K562 (cell line): ENCODE measurements at regions not wholly inside any gene's neighbourhood (a gene's known extent, or its start where the extent isn't known, plus 50 kb on each side); places are given as distances from the start of the nearest gene placed in this dataset.
A peak's percentile ranks its signal among the peaks of the same experiment; 100 is the strongest.

ENCODE experiments used
- ADNP ChIP-seq: fragments of 200-800 bp; sonication (Bioruptor generic); IDR thresholded peaks from 2 replicates; pipeline ENCODE4 v1.6.1; 2016; ENCODE audit warnings: missing genetic modification characterization, missing compliant biosample characterization
- CBX3 ChIP-seq, 2 experiments: IDR thresholded peaks; 1 replicate in 1 of 2; 2 replicates in 1 of 2; pipeline ENCODE4 v1.6.1; 2012; ENCODE audit warnings: inconsistent platforms in 2 of 2, low read length in 2 of 2, borderline replicate concordance in 1 of 2, control low read depth in 1 of 2
- FIP1L1 ChIP-seq: fragments of 200-400 bp; formaldehyde crosslinking; IDR thresholded peaks from 2 replicates; pipeline ENCODE4 v1.6.1; 2018; ENCODE audit warnings: mild to moderate bottlenecking, low read depth, low read length; ENCODE audit not compliant: poor library complexity, severe bottlenecking
- GATA2 ChIP-seq: sonication (generic); formaldehyde crosslinking; IDR thresholded peaks from 2 replicates; pipeline ENCODE4 v1.4.0; 2020; ENCODE audit warnings: mild to moderate bottlenecking, missing genetic modification reagents
- HMGN3 ChIP-seq: IDR thresholded peaks from 2 replicates; pipeline ENCODE4 v1.6.1; 2011; ENCODE audit warnings: borderline replicate concordance, low read depth, mild to moderate bottlenecking, mixed read lengths, low read length; ENCODE audit not compliant: insufficient read length; ENCODE audit errors: extremely low read depth
- HNRNPL ChIP-seq: fragments of 200-400 bp; formaldehyde crosslinking; IDR thresholded peaks from 2 replicates; pipeline ENCODE4 v1.6.1; 2017; ENCODE audit warnings: low read depth, mild to moderate bottlenecking, low read length
- ILF3 ChIP-seq: fragments of 450-650 bp; IDR thresholded peaks from 2 replicates; pipeline ENCODE4 v1.6.1; 2018; ENCODE audit warnings: antibody characterized with exemption, mild to moderate bottlenecking, moderate library complexity, borderline replicate concordance
- KLF6 ChIP-seq: fragments of 250-450 bp; sonication (Bioruptor Pico); IDR thresholded peaks from 2 replicates; pipeline ENCODE4 v1.4.0; 2020; ENCODE audit warnings: mild to moderate bottlenecking, moderate library complexity, borderline replicate concordance
- MAZ ChIP-seq, 2 experiments: fragments of 450-650 bp in 1 of 2; sonication (generic) in 1 of 2; formaldehyde crosslinking; IDR thresholded peaks in 1 of 2; conservative IDR thresholded peaks in 1 of 2; 2 replicates each; pipeline versions ENCODE4 v1.4.0 to v1.5.0; 2020; ENCODE audit warnings: mild to moderate bottlenecking in 1 of 2, missing genetic modification reagents in 1 of 2
- MIER1 ChIP-seq: fragments of 450-650 bp; IDR thresholded peaks from 2 replicates; pipeline ENCODE4 v1.6.1; 2016; ENCODE audit warnings: antibody characterized with exemption, mild to moderate bottlenecking, low read depth
- NFXL1 ChIP-seq: fragments of 450-650 bp; formaldehyde crosslinking; IDR thresholded peaks from 2 replicates; pipeline ENCODE4 v1.4.0; 2021; ENCODE audit warnings: mild to moderate bottlenecking
- RAD21 ChIP-seq, 2 experiments: fragments of 250-450 bp in 1 of 2; fragments of 450-650 bp in 1 of 2; sonication (Bioruptor Pico) in 1 of 2; formaldehyde crosslinking in 1 of 2; IDR thresholded peaks in 1 of 2; conservative IDR thresholded peaks in 1 of 2; 2 replicates each; pipeline versions ENCODE4 v1.4.0 to v1.8.0; 2020 to 2022; ENCODE audit warnings: mild to moderate bottlenecking in 2 of 2, moderate library complexity in 1 of 2
- RFX7 ChIP-seq: fragments of 250-450 bp; sonication (Bioruptor Pico); IDR thresholded peaks from 2 replicates; pipeline ENCODE4 v1.5.1; 2021; ENCODE audit warnings: mild to moderate bottlenecking
- RHOXF2B ChIP-seq: fragments of 250-450 bp; sonication (Bioruptor Pico); conservative IDR thresholded peaks from 2 replicates; pipeline ENCODE4 v1.5.1; 2021
- SAFB ChIP-seq: fragments of 200-400 bp; formaldehyde crosslinking; IDR thresholded peaks from 2 replicates; pipeline ENCODE4 v1.6.1; 2017; ENCODE audit warnings: low read depth, low read length, borderline replicate concordance
- TAL1 ChIP-seq: fragments of 450-650 bp; IDR thresholded peaks from 2 replicates; pipeline ENCODE4 v1.6.1; 2016; ENCODE audit warnings: mild to moderate bottlenecking
- XRCC4 ChIP-seq: IDR thresholded peaks from one replicate; pipeline ENCODE4 v1.6.1; 2011; ENCODE audit not compliant: insufficient read depth, insufficient read length; ENCODE audit errors: extremely low read depth
- ZNF830 ChIP-seq: fragments of 250-450 bp; sonication (Bioruptor Pico); IDR thresholded peaks from 2 replicates; pipeline ENCODE4 v1.5.0; 2021; ENCODE audit warnings: mild to moderate bottlenecking
- TF ChIP-seq, protein P1 (sequence below): fragments of 450-650 bp; formaldehyde crosslinking; IDR thresholded peaks from 2 replicates; pipeline ENCODE4 v1.4.0; 2020; ENCODE audit warnings: mild to moderate bottlenecking
- TF ChIP-seq, protein P2 (sequence below), 2 experiments: fragments of 200-800 bp in 1 of 2; sonication (Bioruptor generic) in 1 of 2; sonication (generic) in 1 of 2; formaldehyde crosslinking in 1 of 2; IDR thresholded peaks in 1 of 2; conservative IDR thresholded peaks in 1 of 2; 2 replicates each; pipeline versions ENCODE4 v1.5.0 to v1.6.1; 2016 to 2020; ENCODE audit warnings: missing compliant biosample characterization in 1 of 2, missing genetic modification characterization in 1 of 2, missing genetic modification reagents in 1 of 2
- TF ChIP-seq, protein P3 (sequence below): fragments of 250-450 bp; sonication (Bioruptor Pico); IDR thresholded peaks from 2 replicates; pipeline ENCODE4 v1.9.0; 2021; ENCODE audit warnings: mild to moderate bottlenecking, inconsistent platforms
- TF ChIP-seq, protein P4 (sequence below): fragments of 450-650 bp; formaldehyde crosslinking; IDR thresholded peaks from 2 replicates; pipeline ENCODE4 v1.4.0; 2020; ENCODE audit warnings: mild to moderate bottlenecking, moderate library complexity

DNA sequence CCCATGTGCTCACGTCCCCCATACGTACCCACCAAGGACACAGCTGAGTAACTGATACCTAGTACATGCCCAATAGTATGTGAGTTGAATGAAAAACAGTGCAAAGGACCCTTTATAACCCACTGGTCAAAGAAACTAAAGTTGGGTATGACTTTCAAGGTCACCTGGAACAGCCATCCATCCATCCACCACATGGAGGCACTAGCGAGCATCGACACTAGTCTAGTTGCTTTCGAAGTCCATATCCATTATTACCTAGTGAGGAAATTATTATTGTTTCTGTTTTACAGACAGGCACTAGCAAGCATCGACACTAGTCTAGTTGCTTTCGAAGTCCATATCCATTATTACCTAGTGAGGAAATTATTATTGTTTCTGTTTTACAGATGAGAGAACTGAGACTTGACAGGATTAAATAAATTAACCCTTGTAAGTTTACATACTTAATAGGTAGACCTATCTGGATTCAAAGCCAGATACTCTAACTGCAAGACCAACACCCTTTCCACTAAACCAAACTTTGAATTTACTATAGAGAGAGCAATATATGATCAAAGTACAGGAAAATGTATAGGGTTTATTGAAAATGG is 233.7 kb downstream of the METTL4 start (continued):
- TF ChIP-seq HNRNPL (no peak), ILF3 (no peak), SAFB (no peak), MIER1 (no peak), CBX3 (IDR thresholded peaks at IDR 0.05; ENCODE audit: borderline replicate concordance in 1 of 2, low read length in 2 of 2) (peak in 1 of 2 experiments; percentile 27; a peak in 1 of 3 replicates), KLF6 (CRISPR knock-in tag) (no peak), RFX7 (CRISPR knock-in tag) (no peak), GATA2 (CRISPR knock-in tag) (no peak), XRCC4 (no peak), RAD21 (CRISPR knock-in tag; conservative IDR thresholded peaks at IDR 0.05 in 1 of 2, IDR thresholded peaks at IDR 0.05 in 1 of 2) (peak; percentile 17 to 59; a peak in 3 of 4 replicates), ADNP (tag) (0 out of 2 replicates have a peak, but pooled peaks have one; percentile 27), ZNF830 (CRISPR knock-in tag) (no peak), NFXL1 (no peak), HMGN3 (no peak), FIP1L1 (no peak), MAZ (CRISPR knock-in tag; conservative IDR thresholded peaks at IDR 0.05 in 1 of 2, IDR thresholded peaks at IDR 0.05 in 1 of 2) (no peak), RHOXF2B (CRISPR knock-in tag) (no peak), TAL1 (no peak)
- TF ChIP-seq, protein P1, sequence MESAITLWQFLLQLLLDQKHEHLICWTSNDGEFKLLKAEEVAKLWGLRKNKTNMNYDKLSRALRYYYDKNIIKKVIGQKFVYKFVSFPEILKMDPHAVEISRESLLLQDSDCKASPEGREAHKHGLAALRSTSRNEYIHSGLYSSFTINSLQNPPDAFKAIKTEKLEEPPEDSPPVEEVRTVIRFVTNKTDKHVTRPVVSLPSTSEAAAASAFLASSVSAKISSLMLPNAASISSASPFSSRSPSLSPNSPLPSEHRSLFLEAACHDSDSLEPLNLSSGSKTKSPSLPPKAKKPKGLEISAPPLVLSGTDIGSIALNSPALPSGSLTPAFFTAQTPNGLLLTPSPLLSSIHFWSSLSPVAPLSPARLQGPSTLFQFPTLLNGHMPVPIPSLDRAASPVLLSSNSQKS (CRISPR knock-in tag): no peak
- TF ChIP-seq, protein P2, sequence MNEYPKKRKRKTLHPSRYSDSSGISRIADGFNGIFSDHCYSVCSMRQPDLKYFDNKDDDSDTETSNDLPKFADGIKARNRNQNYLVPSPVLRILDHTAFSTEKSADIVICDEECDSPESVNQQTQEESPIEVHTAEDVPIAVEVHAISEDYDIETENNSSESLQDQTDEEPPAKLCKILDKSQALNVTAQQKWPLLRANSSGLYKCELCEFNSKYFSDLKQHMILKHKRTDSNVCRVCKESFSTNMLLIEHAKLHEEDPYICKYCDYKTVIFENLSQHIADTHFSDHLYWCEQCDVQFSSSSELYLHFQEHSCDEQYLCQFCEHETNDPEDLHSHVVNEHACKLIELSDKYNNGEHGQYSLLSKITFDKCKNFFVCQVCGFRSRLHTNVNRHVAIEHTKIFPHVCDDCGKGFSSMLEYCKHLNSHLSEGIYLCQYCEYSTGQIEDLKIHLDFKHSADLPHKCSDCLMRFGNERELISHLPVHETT (CRISPR knock-in tag; conservative IDR thresholded peaks at IDR 0.05 in 1 of 2, IDR thresholded peaks at IDR 0.05 in 1 of 2): no peak
- TF ChIP-seq, protein P3, sequence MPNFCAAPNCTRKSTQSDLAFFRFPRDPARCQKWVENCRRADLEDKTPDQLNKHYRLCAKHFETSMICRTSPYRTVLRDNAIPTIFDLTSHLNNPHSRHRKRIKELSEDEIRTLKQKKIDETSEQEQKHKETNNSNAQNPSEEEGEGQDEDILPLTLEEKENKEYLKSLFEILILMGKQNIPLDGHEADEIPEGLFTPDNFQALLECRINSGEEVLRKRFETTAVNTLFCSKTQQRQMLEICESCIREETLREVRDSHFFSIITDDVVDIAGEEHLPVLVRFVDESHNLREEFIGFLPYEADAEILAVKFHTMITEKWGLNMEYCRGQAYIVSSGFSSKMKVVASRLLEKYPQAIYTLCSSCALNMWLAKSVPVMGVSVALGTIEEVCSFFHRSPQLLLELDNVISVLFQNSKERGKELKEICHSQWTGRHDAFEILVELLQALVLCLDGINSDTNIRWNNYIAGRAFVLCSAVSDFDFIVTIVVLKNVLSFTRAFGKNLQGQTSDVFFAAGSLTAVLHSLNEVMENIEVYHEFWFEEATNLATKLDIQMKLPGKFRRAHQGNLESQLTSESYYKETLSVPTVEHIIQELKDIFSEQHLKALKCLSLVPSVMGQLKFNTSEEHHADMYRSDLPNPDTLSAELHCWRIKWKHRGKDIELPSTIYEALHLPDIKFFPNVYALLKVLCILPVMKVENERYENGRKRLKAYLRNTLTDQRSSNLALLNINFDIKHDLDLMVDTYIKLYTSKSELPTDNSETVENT: no peak
- TF ChIP-seq, protein P4, sequence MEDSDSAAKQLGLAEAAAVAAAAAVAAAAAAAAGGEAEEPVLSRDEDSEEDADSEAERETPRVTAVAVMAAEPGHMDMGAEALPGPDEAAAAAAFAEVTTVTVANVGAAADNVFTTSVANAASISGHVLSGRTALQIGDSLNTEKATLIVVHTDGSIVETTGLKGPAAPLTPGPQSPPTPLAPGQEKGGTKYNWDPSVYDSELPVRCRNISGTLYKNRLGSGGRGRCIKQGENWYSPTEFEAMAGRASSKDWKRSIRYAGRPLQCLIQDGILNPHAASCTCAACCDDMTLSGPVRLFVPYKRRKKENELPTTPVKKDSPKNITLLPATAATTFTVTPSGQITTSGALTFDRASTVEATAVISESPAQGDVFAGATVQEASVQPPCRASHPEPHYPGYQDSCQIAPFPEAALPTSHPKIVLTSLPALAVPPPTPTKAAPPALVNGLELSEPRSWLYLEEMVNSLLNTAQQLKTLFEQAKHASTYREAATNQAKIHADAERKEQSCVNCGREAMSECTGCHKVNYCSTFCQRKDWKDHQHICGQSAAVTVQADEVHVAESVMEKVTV (CRISPR knock-in tag): no peak
